GM10248 (cell line): ENCODE measurements at regions not wholly inside any gene's neighbourhood (a gene's known extent, or its start where the extent isn't known, plus 50 kb on each side); places are given as distances from the start of the nearest gene placed in this dataset.

ENCODE experiments used
- CTCF ChIA-PET: fragments of 300-600 bp; sonication (Branson Sonifier 250); formaldehyde crosslinking; extraction: SDS; loops from one replicate; lab custom pipeline; 2021; ENCODE audit warnings: antibody characterized with exemption; lab: Yijun Ruan, JAX
- POLR2A ChIA-PET: fragments of 350-650 bp; sonication (Branson Sonifier 250); formaldehyde crosslinking; extraction: SDS; loops from one replicate; lab custom pipeline; 2020; ENCODE audit warnings: antibody characterized with exemption; lab: Yijun Ruan, JAX
- DNase-seq: peaks from one replicate; pipeline ENCODE4 v3.0.0; 2012; ENCODE audit errors: extremely low spot score
- TF ChIP-seq, protein P1 (sequence below): IDR thresholded peaks from 2 replicates; pipeline ENCODE4 v1.5.1; 2012; ENCODE audit warnings: mild to moderate bottlenecking, low read depth; ENCODE audit errors: extremely low read depth, missing control alignments, control extremely low read depth

DNA sequence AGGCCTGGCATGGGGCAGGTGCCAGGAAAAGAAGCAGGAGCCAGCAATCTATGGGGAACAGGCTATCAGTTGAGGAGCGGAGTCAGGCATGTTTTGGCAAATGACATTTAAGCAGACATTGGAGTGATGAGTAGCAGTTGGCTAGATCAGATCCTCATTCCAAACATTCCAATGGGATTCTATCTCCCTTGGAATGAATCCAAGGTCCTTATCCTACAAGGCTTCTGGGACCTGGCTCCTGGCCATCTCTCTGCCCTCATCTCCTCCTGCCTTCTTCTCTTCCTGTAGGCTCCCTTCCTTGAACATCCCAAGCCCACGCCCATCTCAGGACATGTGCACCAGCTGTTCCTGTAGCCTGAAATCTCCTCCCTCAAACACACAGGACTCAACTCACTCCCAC lies 1074.5 kb downstream of the TBC1D22A start:
- DNase-seq, result no peak
- POLR2A ChIA-PET, result no interaction called here
- CTCF ChIA-PET, result no interaction called here
- TF ChIP-seq, protein P1, sequence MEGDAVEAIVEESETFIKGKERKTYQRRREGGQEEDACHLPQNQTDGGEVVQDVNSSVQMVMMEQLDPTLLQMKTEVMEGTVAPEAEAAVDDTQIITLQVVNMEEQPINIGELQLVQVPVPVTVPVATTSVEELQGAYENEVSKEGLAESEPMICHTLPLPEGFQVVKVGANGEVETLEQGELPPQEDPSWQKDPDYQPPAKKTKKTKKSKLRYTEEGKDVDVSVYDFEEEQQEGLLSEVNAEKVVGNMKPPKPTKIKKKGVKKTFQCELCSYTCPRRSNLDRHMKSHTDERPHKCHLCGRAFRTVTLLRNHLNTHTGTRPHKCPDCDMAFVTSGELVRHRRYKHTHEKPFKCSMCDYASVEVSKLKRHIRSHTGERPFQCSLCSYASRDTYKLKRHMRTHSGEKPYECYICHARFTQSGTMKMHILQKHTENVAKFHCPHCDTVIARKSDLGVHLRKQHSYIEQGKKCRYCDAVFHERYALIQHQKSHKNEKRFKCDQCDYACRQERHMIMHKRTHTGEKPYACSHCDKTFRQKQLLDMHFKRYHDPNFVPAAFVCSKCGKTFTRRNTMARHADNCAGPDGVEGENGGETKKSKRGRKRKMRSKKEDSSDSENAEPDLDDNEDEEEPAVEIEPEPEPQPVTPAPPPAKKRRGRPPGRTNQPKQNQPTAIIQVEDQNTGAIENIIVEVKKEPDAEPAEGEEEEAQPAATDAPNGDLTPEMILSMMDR, result no peak

DNA sequence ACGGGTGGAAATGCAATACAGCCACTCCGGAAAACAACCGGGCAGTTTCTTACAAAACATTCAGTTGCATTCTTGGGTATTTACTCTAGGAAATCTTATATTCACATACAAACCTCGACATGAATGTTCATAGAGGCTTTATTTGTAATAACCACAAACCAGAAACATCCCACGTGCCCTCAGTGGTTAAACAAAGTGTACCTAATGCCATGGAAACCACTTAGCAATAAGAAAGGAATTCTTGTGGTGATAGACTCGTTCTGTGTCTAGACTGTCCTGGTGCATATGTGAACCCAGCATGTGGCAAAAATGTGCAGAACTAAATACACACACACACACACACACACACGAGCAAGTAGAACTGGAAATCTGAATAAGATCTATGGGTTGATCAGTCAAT lies 1073.3 kb downstream of the TBC1D22A start:
- DNase-seq, result no peak
- ChIA-PET CTCF (no interaction called here), POLR2A (no interaction called here)
- TF ChIP-seq, protein P1, result no peak

DNA sequence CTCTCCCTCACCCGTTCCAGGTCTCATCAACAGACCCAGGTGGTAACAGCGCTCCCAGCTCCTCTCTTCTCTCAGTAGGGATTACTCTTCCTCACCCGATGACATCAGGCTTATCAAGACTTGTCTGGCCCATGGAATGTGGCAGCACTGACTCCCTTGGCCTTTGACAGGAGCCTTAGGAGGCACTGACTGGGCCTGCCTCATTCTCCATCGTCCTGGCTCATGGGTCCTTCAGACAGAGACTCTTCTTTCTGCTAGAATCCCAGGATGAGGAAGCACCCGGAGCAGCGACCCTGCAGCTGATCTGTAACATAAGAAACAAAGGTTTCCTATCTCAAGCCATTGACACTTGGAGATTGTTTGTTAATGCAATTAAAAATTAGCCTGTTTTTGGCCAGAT lies 1063.6 kb downstream of the TBC1D22A start:
- POLR2A ChIA-PET, result no interaction called here
- CTCF ChIA-PET, result no interaction called here

DNA sequence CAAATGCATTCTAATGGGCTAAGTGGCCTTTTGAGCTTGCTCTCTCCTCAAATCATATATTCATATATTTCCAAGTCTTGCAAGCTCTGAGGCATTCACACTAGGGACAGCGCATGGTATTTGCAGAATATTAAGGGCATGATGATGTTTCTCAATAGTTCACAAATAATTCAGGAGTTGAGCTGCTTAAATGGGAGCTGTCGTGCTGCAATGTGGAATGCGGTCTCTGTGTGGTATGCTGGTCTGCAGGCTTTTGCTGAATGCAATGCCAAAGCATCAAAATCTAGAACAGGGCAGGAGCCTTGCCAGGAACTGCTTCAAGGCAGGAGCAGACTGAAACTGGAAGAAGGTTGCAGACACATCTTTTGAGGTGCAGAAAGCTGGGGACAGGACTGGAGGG lies 1060.0 kb downstream of the TBC1D22A start:
- POLR2A ChIA-PET, result no interaction called here
- no peak for DNase-seq
- CTCF ChIA-PET, result no interaction called here
- TF ChIP-seq, protein P1, result no peak

More for the DNA sequence above, 1063.6 kb downstream of the TBC1D22A start:
- DNase-seq, result no peak
- TF ChIP-seq, protein P1, result no peak

DNA sequence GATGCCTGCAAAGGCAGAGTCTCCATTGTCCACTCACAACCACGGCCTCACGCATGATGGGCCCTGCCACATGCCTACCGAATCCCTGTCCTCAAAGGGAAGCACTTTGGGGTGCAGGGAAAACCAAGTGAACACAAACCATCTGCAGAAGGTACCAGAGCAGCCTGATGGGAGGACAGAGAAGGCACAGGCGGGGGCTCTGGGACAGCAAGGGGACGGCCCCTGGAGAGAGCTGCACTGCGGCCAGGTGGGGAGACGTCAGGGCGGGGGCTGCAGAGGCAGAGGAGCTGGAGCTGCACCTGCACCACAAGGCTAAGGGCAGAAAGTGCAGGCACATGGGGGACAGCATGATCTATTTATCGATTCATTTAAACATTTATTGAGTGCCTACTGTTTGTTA lies 1056.0 kb downstream of the TBC1D22A start:
- CTCF ChIA-PET, result no interaction called here
- no peak for DNase-seq
- POLR2A ChIA-PET, result no interaction called here
- TF ChIP-seq, protein P1, result no peak

DNA sequence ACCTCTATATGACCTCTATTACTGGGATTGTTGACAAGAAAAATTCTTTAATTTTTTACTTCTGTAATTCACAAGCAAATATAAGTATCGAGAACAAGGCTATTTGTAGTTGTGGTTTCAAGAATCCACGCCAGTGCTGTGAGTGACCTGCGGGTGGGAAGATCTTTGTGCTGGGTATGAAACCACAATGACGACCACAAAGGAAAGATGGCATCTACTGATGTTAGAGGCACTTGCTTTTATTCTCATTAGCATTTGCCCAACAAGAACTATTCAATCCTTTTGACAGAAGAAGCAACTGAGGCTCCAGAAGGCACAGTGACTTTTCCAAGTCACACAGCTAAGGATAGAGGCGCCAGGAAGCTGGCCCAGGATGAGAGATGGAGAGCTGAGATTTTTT lies 1054.9 kb downstream of the TBC1D22A start:
- no peak for DNase-seq
- ChIA-PET CTCF (no interaction called here), POLR2A (no interaction called here)
- TF ChIP-seq, protein P1, result no peak

DNA sequence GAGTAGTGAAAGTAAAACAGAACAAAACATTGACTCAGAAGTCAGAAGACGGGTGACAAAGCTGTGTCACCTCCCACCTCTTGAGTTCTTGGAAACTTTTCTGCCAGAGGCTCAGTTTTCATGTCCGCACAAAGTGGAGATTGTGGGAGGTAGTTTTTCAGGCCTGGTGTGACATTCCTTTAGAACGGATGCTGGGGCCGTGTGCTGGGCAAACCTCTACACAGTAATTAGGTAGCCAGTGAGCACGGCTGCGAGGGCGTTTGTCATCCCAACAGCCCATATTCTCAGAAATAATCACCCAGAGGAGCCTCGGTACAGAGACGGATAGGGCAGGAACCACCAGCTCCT lies 1054.4 kb downstream of the TBC1D22A start:
- TF ChIP-seq, protein P1, result no peak
- CTCF ChIA-PET, result no interaction called here
- no peak for DNase-seq
- POLR2A ChIA-PET, result no interaction called here
